ENCODE measurements at regions not wholly inside any gene's neighbourhood (a gene's known extent, or its start where the extent isn't known, plus 50 kb on each side); places are given as distances from the start of the nearest gene placed in this dataset.

DNA sequence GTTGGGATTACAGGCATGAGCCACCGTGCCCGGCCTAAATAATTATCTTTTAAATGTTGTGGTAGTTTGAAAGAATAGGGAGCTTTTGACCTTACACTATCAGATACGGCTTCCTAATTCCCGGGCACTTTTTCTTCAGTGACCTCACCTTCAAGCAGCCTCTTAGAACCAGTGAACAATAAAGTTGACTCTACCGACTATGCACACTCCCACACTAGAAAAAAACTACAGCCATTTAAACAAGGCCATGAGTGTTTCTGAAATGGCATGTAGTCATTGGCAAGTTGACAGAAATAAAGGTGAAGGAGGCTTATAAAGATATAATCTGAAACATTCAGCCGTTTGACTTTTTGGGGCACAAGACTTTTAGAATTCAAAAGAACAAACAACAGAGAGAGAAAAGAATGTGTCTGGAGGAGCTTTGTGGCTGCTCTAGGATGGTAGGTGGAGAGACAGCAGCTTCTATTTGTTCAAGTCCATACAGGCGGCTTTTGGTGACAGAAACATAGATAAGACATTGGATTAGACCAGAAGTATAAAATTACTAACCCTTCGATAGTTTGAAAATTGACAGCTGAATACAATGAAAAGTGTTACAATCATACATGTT, 75.2 kb downstream of the GJA1 start:
- TF ChIP-seq, protein P1, sequence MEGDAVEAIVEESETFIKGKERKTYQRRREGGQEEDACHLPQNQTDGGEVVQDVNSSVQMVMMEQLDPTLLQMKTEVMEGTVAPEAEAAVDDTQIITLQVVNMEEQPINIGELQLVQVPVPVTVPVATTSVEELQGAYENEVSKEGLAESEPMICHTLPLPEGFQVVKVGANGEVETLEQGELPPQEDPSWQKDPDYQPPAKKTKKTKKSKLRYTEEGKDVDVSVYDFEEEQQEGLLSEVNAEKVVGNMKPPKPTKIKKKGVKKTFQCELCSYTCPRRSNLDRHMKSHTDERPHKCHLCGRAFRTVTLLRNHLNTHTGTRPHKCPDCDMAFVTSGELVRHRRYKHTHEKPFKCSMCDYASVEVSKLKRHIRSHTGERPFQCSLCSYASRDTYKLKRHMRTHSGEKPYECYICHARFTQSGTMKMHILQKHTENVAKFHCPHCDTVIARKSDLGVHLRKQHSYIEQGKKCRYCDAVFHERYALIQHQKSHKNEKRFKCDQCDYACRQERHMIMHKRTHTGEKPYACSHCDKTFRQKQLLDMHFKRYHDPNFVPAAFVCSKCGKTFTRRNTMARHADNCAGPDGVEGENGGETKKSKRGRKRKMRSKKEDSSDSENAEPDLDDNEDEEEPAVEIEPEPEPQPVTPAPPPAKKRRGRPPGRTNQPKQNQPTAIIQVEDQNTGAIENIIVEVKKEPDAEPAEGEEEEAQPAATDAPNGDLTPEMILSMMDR (IDR thresholded peaks at IDR 0.05; ENCODE audit: low read length) = no peak
- no peak for TF ChIP-seq EZH2 (IDR thresholded peaks at IDR 0.05; ENCODE audit: borderline replicate concordance, low read length)

All from OCI-LY1 (cell line).